OCI-LY7 (cell line): ENCODE measurements at regions not wholly inside any gene's neighbourhood (a gene's known extent, or its start where the extent isn't known, plus 50 kb on each side); places are given as distances from the start of the nearest gene placed in this dataset.

Experiments
- BruUV-seq: library from RNA; stranded (reverse); fragments of 400-500 nt; replicated peaks from 2 replicates; lab custom pipeline; 2021; lab: Mats Ljungman, UMichigan
- CTCF ChIA-PET: fragments of 300-600 bp; sonication (Branson Sonifier 250); formaldehyde crosslinking; loops from one replicate; lab custom pipeline; 2022; ENCODE audit warnings: antibody characterized with exemption; ENCODE audit not compliant: unreplicated experiment; lab: Charles Lee
- POLR2A ChIA-PET: fragments of 300-600 bp; sonication (Branson Sonifier 250); formaldehyde crosslinking; loops from one replicate; lab custom pipeline; 2022; ENCODE audit warnings: antibody characterized with exemption; lab: Charles Lee
- DNase-seq: peaks from one replicate; pipeline ENCODE4 v3.0.0-alpha.2; 2015; ENCODE audit warnings: low spot score
- H2AFZ ChIP-seq: fragments of 200-600 bp; sonication (generic), shearing (Covaris generic); 2 replicates; pipeline ENCODE4 v1.6.1; 2014; ENCODE audit warnings: mild to moderate bottlenecking, antibody characterized with exemption, low read length, moderate library complexity
- H3K27ac ChIP-seq: fragments of 200-600 bp; sonication (generic); 2 replicates; pipeline ENCODE4 v1.5.1; 2014; ENCODE audit warnings: mixed run types, low read depth, mild to moderate bottlenecking, moderate library complexity, low read length, inconsistent platforms; ENCODE audit not compliant: poor library complexity, severe bottlenecking
- H3K36me3 ChIP-seq: fragments of 200-600 bp; sonication (generic); 2 replicates; pipeline ENCODE4 v1.6.1; 2014; ENCODE audit warnings: mild to moderate bottlenecking, antibody characterized with exemption, low read length, moderate library complexity, mixed read lengths; ENCODE audit not compliant: insufficient read depth
- H3K4me1 ChIP-seq: fragments of 200-600 bp; sonication (generic); 2 replicates; pipeline ENCODE4 v1.5.1; 2014; ENCODE audit warnings: mild to moderate bottlenecking, low read length; ENCODE audit not compliant: insufficient read depth, poor library complexity, severe bottlenecking
- H3K4me2 ChIP-seq: fragments of 200-600 bp; sonication (generic); 2 replicates; pipeline ENCODE4 v1.6.1; 2014; ENCODE audit warnings: mild to moderate bottlenecking, low read length
- H3K4me3 ChIP-seq: fragments of 200-600 bp; sonication (generic); 2 replicates; pipeline ENCODE4 v1.5.1; 2014; ENCODE audit warnings: mild to moderate bottlenecking, low read depth, low read length; ENCODE audit not compliant: poor library complexity, severe bottlenecking
- H3K79me2 ChIP-seq: fragments of 200-600 bp; sonication (generic); 2 replicates; pipeline ENCODE4 v1.6.1; 2016; ENCODE audit warnings: low read depth, mild to moderate bottlenecking, low read length, moderate library complexity, mixed read lengths; ENCODE audit not compliant: insufficient read depth
- H3K9me2 ChIP-seq: fragments of 200-600 bp; sonication (generic); 2 replicates; pipeline ENCODE4 v1.6.1; 2016; ENCODE audit warnings: mild to moderate bottlenecking, low read length, mixed read lengths; ENCODE audit not compliant: insufficient read depth
- H3K9me3 ChIP-seq: fragments of 200-600 bp; sonication (generic); 2 replicates; pipeline ENCODE4 v1.6.1; 2014; ENCODE audit warnings: mild to moderate bottlenecking, mixed run types, low read length, mixed read lengths
- H4K20me1 ChIP-seq: fragments of 200-600 bp; sonication (generic); 2 replicates; pipeline ENCODE4 v1.6.1; 2014; ENCODE audit warnings: mild to moderate bottlenecking, antibody characterized with exemption, low read length, moderate library complexity, mixed read lengths; ENCODE audit not compliant: insufficient read depth
- CTCF ChIP-seq: fragments of 200-600 bp; sonication (generic); conservative IDR thresholded peaks from 2 replicates; pipeline ENCODE4 v1.5.1; 2014; ENCODE audit warnings: mild to moderate bottlenecking, antibody characterized with exemption, low read length, moderate library complexity, mixed read lengths
- EZH2phosphoT487 ChIP-seq: fragments of 200-600 bp; sonication (generic); IDR thresholded peaks from 2 replicates; pipeline ENCODE4 v1.6.1; 2018; ENCODE audit warnings: low read depth, borderline replicate concordance, mild to moderate bottlenecking, mixed run types, antibody characterized with exemption, low read length, moderate library complexity, mixed read lengths
- intact Hi-C: fragments of 100-400 bp; cut with micrococcal nuclease; formaldehyde crosslinking; loops from one replicate; pipeline ENCODE4 v1.10.0; 2022; ENCODE audit not compliant: unreplicated experiment

DNA sequence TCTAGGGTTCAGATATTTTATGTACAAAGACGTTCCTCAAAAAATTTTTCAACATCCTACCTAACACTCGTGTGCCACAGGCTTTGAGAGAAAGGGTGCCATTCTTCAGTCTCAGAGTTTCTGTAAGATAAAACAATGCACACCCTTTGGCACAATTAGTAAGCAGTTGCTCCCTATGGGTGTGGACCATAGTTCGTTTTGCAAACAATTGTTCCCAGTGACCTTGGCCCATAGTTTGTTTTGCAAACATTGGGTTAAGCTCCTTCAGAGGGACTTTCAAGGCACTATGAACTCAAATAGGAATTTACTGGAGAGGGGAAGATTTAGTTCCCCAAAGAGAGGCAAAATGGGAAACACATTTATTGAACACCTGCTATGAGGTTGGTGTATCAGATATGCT, 220.3 kb upstream of the CA10 start:
- CTCF ChIA-PET: no interaction called here
- no TSS peak for BruUV-seq
- H4K20me1 ChIP-seq: no peaks in the 10 kb centered on the region

DNA sequence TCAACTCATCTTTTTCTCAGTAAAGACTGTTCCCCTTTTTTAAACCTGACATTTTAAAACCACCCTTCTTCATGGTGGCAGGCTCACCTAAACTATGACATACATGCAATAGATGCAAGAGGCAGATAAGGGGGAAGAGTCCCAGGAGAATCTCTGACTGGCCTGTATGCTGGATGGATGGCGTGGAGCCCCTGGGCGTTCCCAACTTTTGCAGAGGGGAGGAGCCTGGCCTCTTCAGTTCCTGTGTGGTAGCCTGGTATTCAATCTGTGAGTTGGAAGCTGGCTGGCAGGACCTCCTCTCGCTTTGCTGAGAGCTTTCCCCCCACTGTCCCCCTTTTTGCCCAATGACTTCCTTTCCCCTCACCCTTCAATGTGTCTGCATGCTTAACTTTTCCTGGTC, 217.6 kb upstream of the CA10 start:
- Histone ChIP-seq H3K27ac (no peak overlapping the region), H3K4me1 (no peaks in the 10 kb centered on the region), H3K9me3 (no peaks in the 10 kb centered on the region), H3K79me2 (no peaks in the 10 kb centered on the region), H3K4me2 (no peak overlapping the region), H2AFZ (no peak overlapping the region), H3K9me2 (no peaks in the 10 kb centered on the region), H3K4me3 (no peak overlapping the region), H3K36me3 (no peaks in the 10 kb centered on the region), H4K20me1 (no peaks in the 10 kb centered on the region)
- DNase-seq: no peak
- TF ChIP-seq EZH2phosphoT487 (no peak), CTCF (no peak)
- ChIA-PET CTCF (no interaction called here), POLR2A (no interaction called here)
- BruUV-seq: no TSS peak
- intact Hi-C loops: no loop called here

More for the DNA sequence above, 220.3 kb upstream of the CA10 start:
- TF ChIP-seq EZH2phosphoT487 (no peak), CTCF (no peak)
- Histone ChIP-seq H3K4me3 (no peak overlapping the region), H3K9me3 (no peaks in the 10 kb centered on the region), H3K36me3 (no peaks in the 10 kb centered on the region), H3K9me2 (no peaks in the 10 kb centered on the region), H3K4me2 (no peak overlapping the region), H3K79me2 (no peaks in the 10 kb centered on the region), H3K27ac (no peak overlapping the region), H3K4me1 (no peaks in the 10 kb centered on the region), H2AFZ (no peak overlapping the region)
- intact Hi-C loops: no loop called here
- no peak for DNase-seq
- POLR2A ChIA-PET: no interaction called here

- Histone ChIP-seq H3K4me3 (no peak overlapping the region), H2AFZ (no peak overlapping the region), H3K9me3 (no peaks in the 10 kb centered on the region), H4K20me1 (no peaks in the 10 kb centered on the region), H3K79me2 (no peaks in the 10 kb centered on the region), H3K36me3 (no peaks in the 10 kb centered on the region), H3K4me2 (no peak overlapping the region), H3K4me1 (no peaks in the 10 kb centered on the region), H3K27ac (no peak overlapping the region), H3K9me2 (no peaks in the 10 kb centered on the region)
- no TSS peak for BruUV-seq
- TF ChIP-seq EZH2phosphoT487: no peak
- no peak for TF ChIP-seq CTCF
- ChIA-PET CTCF (no interaction called here), POLR2A (no interaction called here)
- DNase-seq: no peak
- intact Hi-C loops: no loop called here
Measured at GRCh38 chr17:52368886-52369285, 210.4 kb upstream of the CA10 start.
